ENCODE measurements at regions not wholly inside any gene's neighbourhood (a gene's known extent, or its start where the extent isn't known, plus 50 kb on each side); places are given as distances from the start of the nearest gene placed in this dataset.

DNA sequence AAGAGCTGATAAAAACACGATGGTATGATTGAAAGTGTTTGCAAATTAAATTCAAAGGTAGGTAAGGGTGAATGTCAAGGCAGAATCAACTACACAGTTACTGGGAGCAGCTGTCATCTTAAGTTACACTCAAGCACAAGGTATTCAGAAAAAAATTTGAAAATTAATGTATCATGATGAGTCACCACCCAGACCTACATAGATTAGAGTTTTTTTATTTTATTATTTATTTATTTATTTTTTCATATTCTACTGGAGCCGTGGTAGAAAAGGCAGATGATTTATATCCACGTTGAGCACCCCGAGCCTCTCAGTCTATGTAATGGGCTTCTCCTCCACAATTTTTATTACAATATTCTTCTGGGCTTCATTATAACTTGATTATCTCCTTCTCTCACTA lies 728.9 kb upstream of the ARGLU1 start:
- no peak for DNase-seq

DNA sequence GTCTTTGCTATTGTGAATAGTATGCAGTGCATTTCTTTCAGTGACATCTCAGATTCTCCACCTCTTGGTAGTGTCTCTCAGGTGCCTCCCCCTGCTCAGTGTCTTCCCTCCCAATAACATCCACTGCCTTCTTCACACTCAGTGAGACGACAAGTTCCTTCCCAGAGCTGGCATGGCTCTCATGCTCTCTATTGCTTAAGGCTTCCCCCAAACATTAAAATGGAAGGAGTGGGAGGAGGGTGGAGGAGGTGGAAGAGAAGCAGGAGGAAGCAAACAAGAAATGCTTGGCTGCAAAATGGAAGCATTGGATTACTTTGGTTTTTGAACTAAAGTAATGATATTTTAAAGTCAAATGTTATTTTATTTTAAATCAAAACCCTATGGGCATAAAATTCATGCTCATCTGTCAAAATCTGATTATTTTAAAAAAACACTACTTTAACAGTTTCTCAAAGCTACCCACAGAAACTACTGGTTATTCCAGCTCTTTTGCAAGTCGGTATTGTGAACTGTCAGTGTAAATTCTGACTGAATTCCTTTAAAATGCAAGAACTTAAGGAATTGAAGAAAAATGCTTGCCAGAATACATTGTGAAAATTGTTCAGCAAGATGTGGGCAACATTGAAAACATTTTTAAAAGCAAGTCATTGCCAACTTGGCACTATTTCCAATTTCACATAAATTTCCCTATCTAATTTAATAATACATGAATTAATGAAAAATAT lies 727.6 kb upstream of the ARGLU1 start:
- no peak for DNase-seq

DNA sequence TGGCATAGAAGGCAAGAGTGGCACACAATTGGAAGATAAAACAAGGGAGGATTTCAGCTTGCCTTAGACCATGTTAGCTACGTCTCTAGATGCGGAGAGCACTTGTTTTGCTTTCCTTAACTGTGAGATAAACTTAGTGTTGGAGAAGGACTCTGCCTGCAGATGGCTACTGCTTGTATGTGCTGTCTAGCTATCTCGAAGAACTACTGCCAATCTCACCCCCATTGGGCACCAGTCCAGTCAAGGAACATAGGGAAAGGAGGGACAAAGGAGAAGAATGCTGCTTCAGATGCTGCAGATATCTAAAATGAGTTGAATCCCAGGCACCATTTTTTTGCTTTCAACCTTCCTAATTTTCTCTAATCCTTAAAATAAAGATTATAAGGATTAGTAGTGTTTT lies 726.0 kb upstream of the ARGLU1 start:
- DNase-seq: no peak

DNA sequence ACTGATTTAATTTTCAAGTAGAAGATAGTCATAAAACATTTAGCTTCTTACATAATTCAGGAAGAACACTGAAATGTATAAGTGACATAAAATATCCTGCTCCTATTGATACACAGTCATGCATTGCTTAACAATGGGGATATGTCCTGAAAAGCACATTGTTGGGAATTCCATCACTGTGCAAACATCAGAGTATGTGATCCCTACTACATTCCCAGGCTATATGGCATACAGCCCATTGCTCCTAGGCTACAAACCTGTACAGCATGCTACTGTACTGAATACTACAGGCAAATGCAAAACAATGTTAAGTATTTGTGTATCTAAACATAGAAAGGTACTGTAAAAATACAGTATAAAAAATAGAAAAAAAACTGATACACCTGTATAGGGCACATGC lies 723.9 kb upstream of the ARGLU1 start:
- no peak for DNase-seq

DNA sequence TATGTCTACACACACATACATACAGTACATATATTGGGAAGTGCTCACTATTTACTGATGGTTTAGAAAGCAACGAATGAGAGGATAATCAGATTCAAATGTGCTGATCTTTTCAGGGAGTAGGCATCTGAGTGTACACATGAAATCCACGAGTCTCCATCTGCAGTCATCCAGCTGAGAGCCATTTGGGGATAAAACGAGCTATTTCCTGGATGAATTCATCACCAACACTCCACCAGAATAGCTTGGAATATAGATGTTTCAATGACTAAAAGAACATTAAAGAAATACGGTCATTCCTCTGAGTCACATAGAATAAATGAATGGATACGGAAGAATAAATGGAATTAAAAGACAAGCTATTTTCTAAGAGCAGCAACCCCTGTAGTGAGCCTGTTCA lies 721.6 kb upstream of the ARGLU1 start:
- no peak for DNase-seq

DNA sequence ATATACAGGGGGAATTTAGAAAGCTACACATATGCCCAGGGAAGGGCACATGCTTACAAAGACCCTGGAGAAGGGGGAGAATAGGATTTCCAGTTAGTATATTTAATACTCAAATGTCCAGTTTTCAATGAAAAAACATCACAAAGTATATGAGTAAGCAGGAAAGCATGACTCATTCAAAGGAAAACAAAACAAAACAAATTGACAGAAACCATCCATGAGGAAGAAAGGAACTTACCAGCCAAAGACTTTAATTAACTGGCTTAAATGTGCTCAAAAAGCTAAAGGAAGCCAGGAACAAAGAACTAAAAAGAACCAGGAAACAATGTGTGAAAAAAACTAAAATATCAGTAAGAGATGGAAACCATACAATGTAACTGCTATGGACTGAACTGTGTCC lies 716.2 kb upstream of the ARGLU1 start:
- DNase-seq: no peak

DNA sequence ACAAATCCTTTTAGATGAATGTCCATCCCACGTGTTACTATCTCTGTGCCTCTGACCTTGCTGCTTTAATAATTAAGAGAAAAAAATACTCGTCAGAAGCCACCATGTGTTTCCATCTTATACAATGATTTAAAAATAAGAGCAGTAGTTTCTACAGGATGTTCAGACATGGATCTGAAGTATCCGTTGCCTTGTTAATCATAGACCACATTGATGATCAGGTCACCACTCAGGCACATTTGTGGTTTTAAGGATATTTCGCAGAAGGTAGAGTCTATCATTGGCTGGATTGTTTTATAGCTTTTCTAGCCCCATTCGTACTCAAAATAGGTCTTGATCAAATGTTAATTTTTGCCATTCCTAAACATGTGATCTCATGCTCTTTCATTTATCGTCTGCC lies 710.0 kb upstream of the ARGLU1 start:
- DNase-seq: no peak

DNA sequence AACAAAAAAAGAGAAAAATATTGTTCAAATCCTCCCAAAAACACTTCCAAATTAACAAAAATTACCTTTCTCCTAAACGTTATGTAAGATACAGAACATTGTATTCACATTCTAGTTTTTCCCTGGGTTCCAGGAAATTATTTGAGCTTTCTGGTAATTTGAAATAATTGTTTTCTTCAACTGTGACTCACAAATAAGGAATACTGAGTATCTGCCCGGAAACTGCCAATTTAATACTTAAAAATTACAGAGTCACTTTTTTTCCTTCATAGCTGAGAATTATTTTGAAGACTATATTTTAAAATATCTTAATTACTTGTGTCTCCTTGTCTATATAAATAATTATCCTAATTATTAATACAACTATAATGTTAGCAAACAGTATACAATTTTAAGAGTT lies 709.0 kb upstream of the ARGLU1 start:
- no peak for DNase-seq

DNA sequence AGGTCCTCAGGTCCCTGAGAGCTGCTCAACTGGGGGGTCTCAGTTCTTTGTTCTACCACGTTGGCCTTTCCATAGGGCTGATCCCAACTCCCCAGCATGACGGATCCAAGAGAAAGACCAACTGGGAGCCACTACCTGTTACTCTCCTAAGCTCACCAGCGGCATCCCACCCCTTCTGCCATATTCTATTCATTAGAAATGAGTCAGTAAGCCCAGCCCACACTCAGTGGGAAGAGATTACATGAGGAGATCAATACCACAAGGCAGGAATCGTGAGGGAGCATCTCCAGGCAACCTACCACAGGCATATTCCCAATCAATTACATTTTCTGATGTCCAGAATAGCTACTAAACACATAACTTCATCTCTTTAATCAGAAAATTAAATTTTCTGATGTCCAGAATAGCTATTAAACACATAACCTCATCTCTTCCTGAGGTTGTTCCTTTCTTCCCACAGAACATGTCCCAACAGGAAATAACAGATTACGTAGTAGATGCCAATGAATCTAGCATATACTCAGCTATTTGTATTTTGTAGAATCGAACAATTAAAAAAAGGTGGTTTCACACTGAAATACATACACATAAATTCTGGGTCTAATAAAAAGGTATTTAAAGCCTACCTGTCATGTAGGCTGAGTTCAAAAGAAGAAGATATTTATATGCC lies 708.1 kb upstream of the ARGLU1 start:
- DNase-seq: no peak

DNA sequence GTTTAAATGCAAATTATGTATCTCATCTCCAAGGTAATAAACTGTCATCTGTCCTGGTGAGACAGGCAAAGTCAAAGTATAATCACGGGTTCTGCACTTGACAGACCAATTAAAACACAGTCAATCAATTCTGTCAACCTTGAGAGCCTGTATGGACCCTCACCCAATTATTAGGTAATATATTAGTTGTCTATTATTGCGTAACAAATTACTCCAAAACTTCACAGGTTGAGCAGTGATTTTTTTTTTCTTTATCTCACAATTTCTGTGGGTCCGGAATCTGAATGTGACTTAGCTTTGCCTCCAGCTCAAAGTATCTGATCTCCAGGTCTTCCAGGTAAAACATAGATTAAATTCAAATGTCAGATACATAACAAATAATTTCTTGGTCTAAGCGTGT lies 707.4 kb upstream of the ARGLU1 start:
- DNase-seq: no peak

DNA sequence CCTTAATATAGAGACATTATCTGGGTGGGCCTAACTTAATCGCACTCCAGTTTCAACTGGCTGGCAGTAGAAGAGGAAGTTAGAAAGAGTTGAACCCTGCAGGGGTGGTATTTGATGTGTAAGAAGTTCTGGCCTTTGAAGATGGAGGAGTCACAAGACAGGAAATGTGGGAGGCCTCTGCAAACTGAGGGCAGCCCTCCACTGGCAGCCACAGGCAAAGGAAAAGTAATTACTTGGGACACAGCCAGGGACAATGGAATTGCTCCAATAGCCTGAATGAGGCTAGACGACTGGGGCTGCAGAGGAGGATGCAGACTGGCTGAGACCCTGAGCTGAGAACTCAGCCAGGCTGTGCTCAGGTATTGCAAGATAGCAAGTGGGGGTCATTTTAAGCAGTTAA lies 703.3 kb upstream of the ARGLU1 start:
- no peak for DNase-seq

DNA sequence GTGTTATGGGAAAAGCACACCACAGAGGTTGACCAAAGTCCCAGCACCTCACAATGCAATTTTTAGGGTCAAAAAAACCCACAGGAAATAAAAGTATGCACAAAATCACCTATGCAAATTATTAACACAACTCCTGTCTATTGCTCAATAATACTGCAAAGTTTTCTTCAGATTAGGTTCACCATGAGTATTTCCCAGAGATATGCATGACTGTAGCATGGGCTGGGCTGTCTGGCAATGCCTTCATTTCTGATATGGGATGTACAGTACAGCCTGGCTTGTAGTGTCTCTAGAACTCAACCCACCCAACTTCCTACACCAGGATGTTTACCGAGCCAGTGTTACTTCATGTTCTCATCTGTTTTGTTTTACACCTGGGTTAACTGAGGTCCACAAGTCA lies 698.7 kb upstream of the ARGLU1 start:
- no peak for DNase-seq

DNA sequence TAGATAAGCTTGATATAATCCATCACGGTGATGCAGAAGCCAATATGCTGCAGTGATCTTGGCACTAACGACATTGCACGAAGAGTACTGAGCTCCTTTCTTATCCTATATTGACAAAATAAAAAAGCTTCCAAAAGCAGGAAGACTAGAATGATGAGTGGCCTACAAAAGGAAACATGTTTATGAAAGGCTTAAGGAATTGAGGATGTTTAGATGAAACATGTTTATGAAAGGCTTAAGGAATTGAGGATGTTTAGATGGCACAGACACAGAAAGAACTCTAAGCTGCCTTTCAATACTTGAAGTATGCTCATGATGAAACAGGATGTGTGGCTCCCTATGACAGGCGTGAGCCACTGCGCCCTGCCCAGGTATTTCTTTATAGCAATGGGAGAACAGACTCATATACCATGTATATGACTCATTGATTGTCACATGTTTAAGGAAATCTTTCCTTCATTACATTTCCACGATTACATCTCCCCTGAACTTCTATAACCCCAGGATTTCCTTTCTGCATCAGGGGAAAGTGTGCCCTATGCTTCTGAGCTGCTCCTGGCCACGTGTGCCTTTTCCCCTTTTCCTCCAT lies 690.8 kb upstream of the ARGLU1 start:
- DNase-seq: no peak

DNA sequence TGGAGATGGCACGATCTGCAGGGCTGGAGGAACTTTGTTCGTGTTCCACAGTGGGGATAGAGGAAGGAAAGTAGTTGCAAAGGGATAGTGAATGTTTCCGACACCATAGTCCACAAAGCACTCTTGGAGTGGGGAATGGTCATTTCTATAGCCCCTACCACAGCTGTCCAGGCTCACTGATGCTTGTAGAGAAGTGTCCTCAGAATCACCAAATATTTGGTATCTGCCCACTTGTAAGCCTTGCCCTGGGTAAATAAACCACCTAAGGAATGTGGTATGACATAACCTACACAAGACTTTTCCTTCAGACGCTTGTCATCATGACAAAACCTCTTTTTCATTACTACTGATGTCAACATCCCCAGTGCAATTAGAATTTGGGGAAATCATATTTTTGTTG lies 686.5 kb upstream of the ARGLU1 start:
- no peak for DNase-seq

DNA sequence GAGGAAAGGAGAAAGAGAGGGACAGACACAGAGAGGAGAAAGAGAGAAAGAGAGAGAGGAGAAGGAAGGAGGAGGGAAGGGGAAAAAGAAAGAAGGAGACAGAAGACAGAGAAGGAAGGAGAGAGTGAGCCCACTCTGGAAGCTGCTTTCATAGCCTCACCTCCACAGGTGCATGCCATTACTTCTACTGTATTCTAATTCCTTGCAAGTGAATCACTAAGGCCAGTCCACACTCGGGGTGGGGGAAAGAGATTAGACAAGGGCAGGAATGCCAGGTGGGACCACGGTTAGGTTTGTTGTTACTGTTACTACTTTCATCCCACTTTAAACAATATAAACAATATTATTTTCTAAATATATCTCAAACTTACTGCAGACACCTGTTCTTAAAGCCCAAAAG lies 684.5 kb upstream of the ARGLU1 start:
- no peak for DNase-seq

DNA sequence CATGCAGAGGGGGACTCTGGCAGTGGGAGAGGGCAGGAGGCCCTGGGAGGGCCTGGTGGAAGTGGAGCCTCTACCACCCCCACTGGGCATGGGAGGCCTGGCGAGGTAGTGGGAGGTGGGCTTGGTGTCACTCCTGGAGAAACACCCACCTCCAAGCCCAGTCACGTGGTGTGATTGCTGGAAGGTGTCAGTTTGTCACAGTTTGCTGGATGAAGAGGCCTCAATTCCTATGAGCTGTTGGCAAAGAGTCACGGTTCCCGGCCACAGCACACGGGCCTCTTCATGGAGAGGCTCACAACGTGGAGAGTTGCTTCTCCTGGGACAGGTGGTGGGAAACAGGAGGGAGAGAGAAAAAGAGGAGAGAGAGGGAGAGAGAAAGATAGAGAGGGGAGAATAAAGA lies 684.1 kb upstream of the ARGLU1 start:
- DNase-seq: no peak

DNA sequence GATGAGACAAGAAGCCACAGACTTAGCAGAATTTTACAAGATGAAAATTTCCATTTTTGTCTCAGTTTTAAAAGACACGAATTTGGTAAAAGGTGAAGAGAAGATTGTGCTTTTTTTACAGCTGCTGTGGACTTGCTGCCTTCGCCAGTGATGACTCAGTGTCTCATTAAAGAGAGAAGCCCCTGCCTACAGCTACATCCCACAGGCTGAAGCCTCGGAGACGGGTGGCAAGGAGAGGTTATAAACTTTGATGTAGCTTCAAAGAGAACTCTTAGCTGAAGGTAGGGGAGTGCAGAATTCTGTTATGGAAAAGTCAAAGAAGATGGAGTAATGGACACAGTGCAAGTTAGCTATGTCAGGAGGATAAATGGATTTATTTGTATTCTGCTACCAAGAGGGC lies 683.4 kb upstream of the ARGLU1 start:
- no peak for DNase-seq

DNA sequence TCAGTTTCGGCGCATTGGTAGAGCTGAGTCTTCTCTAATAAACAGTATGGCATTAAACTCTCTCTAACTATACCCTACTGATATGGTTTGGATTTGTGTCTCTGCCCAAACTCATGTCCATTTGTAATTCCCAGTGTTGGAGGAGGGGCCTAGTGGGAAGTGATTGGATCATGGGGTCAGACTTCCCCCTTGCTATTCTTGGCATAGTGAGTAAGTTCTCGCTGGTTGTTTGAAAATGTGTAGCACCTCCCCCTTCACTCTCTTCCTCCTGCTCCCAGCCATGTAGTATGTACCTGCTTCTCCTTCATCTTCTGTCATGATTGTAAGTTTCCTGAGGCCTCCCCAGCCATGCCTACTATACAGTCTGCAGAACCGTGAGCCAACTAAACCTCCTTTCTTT lies 682.7 kb upstream of the ARGLU1 start:
- DNase-seq: no peak

DNA sequence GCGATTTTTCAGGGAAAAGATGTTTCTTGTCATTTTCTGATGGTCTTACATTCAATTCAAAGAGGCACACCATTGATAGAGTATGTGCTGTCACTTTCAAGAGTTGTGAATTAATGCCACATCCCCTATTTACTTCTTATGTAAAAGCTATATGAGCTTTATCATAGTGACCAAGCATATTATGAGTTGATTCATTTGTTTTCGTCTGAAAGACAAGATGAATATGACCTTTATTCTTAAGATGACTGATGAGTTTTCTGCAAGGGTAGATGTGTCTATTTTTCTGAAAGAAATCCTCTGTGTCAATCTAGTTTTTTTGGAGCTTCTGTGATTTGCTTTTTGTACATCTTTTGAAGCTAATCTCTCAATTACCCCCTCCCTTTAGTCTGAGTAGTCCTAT lies 676.3 kb upstream of the ARGLU1 start:
- DNase-seq: no peak

DNA sequence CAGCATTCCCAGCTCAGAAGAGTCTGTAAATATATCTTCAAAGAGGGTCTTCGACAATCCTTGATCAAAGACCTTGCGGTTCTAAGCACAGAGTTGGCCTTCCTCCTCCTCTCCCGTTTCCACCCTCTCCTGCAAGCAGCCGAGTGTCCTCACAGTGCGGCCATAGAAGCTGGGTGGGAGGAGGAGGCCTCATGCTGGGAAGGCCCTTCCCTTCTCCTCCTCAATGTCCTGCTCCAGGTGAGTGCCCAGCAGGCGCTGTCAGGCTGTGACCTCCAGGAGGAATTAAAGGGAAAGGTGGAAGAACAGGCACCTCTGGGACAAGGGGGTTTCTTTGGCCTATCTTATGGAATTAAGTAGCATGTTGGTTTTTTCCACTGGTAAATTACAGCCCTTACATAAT lies 674.2 kb upstream of the ARGLU1 start:
- no peak for DNase-seq

DNA sequence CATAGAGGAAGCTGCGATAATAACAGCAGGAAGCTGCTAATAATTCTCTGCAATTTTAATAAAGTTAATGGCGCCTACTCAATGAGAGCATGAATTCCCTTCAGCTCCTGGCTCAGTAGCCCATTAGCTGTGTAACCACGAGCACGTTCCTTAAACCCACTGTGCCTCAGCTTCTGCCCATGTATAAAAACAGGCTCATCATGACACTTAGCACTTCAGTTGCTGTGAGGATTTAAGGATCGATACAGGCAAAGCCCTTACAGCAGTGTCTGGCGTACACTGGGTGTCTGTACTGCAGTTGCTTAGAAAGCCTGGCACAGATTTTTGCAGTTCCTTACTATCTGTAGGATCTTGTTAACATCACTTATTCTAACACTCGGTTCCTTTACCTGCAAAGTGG lies 673.4 kb upstream of the ARGLU1 start:
- DNase-seq: peak; percentile 26

DNA sequence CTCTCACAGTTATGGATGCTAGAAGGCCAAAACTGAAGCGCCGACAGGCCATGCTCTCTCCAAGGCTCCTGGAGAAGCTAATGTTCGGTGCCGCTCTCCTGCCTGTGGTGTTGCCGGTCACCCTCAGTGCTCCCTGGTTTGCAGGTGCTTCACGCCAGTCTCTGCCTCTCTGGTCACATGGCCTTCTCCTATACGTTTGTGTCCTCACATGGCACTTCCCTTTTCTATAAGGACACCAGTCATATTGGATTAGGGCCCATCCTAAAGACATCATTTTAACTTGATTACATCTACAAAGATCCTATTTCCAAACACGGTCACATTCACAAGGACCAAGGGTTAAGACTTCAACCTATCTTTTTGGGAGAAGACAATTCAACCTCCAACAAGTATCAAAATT lies 671.3 kb upstream of the ARGLU1 start:
- DNase-seq: no peak

DNA sequence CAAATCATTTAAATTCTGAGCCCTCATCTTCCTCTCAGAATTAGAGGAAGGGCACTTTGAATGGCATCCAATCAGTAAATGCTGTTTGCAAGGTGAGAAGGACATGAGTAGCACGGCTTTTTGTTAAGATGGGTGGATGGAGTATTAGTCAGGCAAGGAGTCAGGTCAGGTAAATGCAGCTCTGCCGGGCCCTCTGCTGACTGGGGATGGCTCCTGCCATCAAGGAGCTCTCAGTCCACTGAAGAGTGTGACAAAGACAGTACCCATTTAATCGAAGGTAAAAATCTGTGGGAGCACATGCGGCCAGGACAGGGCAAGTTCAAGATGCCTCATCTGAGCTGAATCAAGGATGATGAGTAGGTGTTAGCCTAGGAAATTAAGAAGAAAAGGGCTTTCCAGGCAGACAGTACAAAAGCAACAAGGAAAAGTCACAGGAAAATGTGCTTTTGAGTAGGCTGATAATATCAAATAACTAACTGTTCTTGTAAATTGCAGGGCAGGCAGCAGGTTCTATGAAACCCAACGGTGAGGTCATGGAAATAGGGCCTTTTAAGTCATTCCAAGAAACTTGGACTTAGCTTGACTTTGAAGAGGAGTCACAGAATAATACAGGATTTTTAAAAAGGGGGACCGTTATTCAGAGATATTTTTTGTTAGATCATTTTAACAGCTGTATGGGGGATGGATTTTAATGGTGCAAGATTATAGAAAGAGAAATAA lies 670.5 kb upstream of the ARGLU1 start:
- no peak for DNase-seq

All from eye (tissue), 1 donor.